HT-29 (cell line): ENCODE measurements at regions not wholly inside any gene's neighbourhood (a gene's known extent, or its start where the extent isn't known, plus 50 kb on each side); places are given as distances from the start of the nearest gene placed in this dataset.

Experiments
- DNase-seq: peaks from one replicate; pipeline ENCODE4 v3.0.0-alpha.2; 2015; ENCODE audit warnings: low spot score

DNA sequence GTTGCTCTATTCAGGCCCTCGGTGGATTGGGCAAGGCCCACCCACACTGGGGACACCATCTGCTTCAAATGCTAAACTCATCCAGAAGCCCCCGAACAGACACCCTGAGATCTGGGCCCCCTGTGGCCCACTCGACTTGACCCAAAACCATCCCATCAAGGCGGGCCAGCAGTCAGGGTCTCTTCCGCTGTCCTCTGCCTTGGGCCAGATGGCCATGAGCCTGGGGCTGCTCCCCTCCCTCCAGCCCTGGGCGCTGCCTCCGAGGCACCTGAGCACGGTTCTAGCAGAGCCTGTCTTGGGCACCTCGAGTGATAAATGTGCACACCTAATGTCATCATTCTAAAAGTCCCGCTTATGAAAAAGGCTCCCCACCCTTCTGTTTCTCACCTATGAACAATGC is 449.4 kb downstream of the TCERG1L start:
- DNase-seq: no peak

DNA sequence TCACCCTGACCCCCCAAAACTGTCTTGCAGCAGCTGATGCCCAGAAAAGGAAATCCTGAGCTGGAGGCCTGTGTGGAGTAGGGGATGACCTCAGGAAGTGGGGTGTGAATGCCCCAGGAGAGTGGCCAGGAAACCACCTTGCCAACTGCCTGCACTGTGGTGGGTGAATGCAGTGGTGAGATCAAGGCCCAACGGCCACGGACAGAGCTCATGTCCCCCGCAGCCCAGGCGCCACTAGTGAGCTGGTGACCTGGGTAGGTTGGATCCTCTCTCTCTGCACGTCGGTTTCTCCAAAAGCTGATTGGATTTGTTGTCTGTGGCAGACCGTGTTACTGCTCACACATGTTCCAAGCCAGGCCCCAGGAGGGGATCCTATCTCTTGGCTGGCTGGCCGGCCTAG is 448.9 kb downstream of the TCERG1L start:
- DNase-seq: no peak

DNA sequence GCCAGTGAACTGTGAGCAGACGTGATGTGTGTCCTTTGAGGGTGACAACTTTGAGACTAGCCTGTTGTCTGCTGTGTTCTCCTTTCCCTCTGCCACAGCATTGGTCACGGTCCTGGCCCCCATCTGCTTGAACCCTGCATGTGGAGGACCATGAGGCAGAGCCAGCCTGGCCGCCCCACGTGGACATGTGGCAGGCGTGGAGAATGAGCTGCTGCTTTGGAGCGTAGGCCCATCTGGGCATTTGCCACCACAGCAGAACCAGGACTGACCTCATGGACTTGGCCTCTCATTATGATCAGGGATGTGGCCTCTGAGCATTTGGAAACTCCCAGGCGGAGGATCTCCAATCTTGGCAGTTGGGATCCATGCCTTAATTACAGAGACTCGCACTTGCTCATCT is 448.5 kb downstream of the TCERG1L start:
- DNase-seq: no peak

DNA sequence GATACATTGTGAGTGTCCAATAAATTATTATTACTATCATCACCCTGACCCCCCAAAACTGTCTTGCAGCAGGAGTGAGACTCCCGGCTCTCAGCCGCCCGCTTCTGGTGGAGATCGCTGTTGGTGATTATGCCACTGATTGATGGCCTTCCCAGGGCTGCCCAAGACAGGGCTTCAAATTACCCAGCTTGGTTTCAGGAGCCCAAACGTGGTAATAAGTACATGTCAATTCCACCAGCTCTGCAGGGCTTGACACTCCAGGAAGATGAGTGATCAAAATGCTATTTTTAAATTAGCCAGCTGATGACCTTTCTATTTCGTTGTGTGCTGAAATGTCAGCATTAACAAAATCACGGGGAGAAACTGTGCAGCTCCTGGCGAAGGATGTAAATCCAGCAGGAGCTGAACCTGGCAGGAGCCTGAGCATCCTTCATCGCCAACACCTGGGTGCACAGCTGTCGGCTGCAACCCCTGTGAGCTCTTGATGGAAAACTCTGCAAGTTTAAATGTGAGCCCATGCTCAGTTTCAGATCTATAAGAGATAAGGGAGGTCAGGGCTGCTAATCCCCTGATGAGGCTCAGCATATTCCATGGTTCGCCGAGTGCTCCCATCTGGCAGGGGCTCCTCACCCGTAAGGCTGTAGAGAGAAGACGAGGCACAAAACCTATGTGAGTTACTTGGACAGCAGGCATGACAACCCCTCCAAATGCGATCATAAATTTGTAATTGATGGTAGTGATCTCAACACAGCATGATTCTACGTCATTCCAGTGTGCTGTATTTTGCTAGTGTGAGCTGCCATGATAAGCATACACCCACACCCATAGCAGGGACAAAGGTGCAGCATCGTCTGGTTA is 446.3 kb downstream of the TCERG1L start:
- no peak for DNase-seq

DNA sequence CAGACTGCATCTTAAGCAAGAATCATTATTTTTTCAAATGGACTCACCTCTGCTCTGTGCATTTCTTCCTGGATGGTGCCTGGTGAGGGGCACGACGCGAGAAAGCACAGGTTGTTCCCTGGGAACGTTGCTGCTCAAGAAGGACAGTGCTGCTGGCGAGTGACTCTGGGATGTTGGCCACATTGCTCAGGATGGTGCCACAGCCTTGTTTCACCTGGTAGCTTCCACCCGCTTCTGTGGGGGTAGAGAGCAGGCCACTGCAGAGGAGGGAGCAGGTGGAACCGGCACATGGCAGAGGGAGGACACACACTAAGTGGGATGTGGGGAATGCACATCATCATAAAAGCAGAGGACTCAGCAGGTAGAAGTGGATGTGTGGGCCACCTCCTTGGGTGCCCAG is 444.7 kb downstream of the TCERG1L start:
- DNase-seq: no peak

DNA sequence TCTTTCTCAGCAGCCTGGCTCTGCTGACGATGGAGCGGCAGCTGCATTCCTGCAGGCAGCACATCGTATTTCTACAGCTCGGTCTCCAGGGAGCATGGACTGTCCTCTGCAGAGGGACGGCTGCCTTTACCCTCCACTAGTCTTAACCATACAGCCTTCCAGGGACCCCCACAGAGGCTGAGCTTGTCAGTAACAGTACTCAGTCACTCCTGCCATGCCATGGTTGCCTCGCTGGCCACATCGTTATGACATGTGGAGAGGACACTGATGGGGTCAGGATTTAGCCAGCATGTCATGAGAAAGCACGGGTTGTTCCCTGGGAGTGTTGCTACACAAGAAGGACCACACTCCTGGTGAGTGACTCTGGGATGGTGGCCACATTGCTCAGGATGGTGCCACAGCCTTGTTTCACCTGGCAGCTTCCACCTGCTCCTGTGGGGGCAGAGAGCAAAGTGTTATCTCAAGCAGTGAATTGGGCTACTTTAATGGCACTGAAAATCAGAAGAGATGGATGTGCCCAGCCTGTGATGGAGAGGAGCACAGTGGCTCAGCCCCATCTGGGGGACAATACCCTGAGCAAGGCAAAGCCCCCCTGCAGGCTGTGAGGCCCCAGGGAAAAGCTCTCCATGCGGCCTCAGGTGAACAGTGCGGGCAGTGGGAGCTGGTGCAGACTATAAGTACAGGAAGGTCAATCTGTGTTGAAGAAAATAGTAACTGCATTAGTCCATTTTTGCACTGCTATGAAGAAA is 443.9 kb downstream of the TCERG1L start:
- DNase-seq: no peak

DNA sequence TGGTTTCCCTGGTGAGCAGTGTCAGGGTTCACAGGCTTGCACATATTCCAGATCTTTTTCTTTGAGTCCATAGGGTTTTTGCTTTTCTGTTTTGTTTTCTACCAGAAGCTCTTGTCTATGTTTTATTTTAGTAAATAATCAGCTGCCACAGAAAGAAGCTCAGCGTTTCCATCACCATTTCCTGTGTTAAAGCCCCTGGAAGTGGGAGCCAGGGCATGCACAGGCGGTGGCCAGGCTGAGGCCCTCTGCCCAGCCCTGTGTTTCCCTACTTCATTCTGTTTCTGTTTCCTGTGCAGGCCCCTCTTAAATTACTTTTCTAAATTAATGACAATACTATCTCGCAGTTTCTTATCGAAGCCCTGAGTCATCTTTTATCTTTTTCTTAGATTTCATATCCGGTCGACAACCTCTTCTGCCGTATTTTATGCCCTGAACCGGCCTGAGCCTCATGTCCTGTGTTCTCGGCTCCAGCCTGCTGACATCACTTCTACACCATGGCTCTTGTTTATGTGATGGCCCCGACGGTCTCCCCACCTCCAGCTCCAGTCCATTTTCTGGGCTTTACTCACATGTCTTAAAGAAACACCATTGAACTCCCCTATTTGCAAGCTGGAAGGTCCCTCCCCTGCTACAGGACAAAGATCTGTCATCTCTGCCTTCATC is 442.2 kb downstream of the TCERG1L start:
- DNase-seq: no peak

DNA sequence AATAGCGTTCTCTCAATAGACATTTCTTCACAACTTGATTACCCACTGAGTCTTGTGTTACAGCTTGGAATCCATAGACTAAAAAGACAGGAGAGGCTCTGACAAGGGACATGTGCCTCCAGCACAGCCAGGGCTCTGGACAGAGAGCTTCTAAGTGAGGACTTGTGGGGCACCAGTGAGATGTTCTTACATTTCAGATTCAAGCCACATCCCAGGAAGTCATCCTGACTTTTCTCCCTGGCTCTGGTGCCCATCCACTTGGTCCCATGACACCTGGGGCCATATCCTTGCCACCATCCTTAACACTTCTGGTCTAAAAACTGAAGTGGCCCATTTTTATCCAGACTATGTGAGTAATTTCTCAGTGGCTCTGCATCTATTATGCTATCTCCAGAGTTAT is 440.1 kb downstream of the TCERG1L start:
- no peak for DNase-seq

DNA sequence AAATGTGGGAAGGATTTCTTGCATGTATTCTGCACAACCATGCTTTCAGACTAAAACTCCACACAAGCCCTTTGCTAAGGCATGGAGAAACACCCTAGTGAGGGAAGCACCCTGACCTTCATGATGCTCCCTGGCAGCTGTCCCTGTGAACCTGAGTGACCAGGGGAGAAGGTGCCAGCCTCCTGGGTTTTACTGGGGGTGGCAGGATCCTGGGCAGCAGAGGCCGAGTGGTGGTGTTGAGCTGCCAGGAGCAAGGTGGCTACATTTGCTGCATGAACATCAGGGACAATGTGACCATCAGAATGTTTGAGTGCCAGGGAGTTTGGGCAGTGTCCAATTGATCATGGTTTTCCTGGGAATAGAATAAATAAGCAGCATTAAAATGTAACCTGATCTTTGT is 437.9 kb downstream of the TCERG1L start:
- no peak for DNase-seq

DNA sequence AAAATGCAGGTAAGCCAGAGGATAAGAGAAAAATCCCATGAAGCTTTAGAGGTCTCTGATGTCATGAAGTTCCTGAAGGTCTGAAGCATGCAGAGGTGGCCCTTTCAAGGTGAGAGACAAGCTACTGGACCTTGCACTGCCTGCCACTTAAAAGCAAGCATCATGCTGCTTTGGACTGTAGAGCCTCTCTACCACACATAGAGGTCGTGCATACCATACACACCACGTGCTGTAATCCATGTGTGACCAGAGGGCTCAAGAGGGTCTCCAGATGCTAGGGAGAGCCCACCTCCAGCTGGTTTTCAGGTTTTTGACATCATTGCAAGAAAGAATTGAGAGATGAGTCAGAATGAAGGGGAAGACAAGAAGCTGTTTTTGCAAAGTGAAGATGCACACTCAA is 436.4 kb downstream of the TCERG1L start:
- no peak for DNase-seq

DNA sequence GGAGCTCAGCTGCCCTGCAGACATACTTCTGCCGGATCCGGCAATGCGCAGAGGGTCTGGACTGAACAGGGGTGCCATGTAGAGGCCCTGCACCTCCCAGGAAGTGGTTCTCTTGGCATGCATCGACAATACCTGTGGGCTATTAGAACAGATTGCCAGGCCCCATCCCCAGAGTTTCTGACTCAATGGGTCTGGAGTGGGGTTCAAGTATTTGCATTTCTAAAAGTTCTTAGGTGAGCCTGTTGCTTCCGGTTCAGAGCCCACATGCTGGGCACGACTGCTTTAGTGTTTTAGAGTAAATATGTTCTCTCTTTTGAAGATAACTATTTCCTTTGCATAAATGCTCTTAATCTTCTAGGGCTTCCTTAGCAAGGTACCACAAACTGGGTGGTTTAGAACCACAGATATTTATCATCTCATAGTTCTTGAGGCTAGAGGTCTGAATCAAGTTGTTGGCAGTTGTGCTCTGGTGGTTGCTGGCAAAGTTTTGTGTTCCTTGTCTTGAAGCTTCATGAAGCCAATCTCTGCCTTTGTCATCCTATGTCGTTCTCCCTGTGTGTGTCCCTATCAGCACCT is 435.5 kb downstream of the TCERG1L start:
- DNase-seq: no peak

DNA sequence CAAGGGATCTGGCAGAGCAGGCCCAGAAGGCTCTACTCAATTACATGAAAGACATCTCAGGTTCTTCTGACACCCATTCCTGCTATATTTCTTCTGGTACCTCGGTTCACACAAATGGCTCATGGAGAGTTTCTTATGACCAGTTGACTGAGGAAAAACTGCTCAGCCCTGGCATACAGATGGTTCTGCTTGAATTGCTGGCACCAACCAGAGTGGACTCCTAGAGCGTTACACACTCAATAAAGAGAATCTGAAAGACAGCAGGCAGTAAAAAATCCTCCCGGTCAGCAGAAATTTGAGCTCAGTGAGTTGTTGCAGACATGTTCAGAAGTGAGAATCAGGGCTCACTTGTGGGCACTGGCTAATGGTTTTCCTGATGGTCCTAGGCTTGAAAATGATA is 434.4 kb downstream of the TCERG1L start:
- DNase-seq: no peak

DNA sequence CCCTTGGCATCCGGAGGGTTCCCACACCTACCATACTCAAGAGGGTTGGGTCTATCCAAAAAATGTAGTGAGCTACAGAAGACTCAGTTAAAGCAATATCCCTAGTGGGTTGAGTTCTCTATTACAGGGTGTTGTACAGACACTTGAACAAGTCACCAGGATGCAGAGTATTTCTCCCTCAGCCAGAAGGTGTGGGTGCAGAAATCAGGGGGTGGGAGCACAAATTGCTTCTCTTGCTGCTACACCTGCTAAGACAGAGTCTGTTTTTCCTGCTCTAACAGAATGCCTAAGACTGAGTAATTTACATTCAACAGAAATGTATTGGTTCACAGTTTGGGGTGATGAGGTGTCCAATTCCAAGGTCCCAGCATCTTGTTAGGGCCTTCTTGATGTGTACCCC is 433.4 kb downstream of the TCERG1L start:
- DNase-seq: no peak

DNA sequence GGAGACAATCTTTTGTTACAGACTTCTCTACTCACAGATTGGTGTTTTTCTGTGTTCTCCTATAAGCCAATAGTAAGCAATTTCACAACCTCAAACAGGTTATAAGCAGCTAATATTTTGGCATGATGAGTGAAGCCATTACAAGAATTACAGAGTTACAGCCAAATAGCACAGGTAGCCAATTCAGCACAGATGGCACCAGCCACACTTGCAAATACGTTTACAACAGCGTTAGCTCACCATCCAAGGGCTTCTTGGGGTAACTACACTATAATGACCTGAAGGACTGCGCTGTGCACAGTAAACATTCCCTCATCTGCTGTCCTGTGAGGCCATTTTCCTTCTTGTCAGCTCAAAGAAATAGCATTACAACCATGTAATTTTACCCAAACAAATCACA is 428.6 kb downstream of the TCERG1L start:
- no peak for DNase-seq

DNA sequence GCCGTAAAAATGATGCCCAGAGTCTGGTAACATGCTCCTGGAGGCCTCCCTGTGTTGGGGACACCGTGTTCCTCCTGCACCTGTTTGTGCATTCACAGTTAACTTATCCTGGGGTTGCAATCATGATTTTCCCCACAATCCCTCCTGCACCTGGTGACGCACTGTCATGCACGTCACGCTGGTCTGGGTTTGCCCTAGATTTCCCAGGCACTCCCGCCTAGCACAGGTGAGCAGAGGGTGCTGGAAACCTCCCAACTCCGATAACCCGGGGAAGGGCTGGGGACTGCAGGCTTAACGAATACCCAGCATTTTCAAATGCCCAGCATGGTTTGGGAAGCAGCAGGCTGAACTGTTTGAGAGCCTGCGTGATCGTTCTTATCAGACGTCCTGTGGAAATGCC is 427.1 kb downstream of the TCERG1L start:
- DNase-seq: no peak

DNA sequence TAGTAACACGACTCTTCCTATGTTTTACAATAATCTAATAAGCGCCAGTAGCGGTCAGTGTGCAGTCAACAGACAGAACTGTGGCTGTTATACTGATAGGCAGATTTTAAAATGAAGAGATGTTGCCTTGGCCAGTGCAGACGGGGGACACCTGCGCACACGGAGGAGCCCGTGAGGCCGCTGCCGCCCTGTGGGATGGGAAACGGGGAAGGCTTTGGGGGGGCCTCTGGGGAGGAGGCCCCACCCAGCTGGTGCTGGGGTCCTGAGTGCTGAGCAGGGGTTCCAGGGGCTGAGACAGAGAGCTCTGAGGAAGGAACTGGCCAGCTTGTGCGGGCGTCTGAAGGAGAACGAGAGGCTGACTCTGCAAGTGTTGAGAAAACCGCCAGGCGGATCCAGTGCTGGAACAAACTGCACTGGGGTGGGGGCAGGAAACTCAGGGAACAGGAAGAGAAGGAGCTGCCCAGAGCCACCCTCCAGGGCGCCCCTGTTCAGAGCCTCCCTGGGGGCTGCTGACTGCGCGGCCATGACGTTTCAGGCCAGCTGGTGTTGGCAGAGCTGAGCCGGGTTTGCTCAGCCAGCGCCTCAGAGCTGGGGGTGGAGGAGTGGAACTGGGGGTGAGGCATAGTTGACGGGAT is 426.4 kb downstream of the TCERG1L start:
- no peak for DNase-seq

DNA sequence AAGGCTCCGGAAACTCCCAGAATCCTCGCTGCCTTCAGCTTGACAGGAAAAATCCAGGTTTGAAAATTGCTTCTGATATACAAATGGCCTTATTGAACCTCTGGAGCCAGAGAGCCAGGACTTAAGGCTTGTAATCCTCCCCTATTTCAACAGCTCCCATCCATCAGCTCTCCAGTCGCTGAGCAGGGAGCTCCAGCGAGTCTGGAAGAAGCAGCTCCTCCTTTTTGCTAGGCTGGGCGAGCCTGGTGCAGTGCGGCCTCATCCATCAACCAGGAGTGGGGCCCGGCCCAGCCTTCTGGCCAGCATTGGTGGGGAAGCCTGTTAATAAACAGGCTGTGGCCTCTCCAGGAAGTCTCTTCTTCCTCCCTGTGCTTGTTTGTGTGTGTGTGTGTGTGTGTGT is 424.4 kb downstream of the TCERG1L start:
- no peak for DNase-seq

DNA sequence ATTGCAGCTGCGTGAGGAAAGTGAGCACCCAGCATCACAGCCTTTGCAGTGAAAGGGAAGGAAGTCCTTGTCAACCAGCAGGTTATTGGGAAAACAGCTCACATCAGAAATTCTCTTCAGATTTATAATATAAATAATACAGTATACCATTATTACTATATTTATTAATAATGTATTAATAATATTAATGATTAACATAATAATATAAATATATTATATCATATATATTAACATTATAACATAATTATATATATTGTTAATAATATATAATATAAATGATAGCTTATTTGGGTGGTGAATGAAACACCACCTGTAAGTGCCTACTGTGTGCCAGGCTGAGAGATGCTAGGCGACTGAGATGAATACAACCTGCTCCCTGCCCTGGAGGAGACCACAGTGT is 423.0 kb downstream of the TCERG1L start:
- DNase-seq: no peak

DNA sequence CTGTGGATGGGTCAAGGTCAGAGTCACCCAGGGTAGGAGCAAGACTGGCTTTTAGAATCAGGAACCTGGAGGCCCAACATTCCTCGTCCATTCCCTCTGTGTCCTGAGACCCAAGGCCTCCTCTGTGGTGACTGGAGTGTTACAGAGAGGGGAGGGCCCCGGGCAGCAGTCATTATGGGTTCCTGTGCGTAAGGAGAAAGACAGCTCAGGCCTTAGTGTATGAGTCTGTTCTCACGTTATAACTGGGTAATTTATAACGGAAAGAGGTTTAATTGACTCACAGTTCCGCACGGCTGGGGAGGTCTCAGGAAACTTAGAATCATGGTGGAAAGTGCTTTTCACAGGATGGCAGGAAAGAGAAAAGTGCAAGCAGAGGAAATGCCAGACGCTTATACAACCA is 422.3 kb downstream of the TCERG1L start:
- DNase-seq: no peak

DNA sequence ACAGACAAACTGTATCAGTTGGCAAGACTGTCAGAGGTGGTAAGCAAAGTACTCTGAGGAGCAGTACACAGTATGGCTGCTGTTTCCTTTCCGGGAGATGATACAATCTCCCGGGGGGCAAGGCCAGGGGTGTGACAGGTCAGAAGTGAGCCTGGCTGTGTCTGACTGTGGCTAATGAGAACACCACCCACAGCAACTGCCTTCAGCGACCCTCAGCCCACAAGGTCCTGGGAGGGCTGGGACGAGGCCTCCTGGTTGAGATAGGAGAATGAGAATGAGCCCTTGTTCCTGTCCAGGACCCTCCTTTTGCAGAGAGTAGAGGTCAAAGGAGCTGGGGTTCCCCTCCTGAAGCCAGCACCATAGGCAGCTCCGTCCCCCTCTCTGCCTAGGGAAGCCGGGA is 421.7 kb downstream of the TCERG1L start:
- no peak for DNase-seq

DNA sequence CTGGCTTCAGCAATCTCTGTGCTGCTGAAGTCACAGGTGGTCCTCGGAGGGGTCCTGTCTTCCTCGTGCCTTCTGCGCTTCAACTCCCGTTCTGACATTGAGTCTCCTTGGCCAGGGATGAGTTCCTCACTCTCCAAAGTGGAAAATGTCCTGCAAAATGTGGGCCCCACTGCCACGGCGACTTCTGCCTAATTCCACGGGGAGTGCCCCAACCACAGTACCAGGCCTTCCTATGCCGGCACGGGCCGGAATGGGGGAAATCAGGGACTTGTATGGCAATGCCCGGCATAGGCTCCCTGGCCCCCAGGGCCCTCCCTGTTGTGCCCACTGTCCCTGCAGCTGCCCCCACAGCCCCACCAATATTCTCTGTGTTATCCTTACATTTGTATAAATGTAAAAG is 420.5 kb downstream of the TCERG1L start:
- no peak for DNase-seq

DNA sequence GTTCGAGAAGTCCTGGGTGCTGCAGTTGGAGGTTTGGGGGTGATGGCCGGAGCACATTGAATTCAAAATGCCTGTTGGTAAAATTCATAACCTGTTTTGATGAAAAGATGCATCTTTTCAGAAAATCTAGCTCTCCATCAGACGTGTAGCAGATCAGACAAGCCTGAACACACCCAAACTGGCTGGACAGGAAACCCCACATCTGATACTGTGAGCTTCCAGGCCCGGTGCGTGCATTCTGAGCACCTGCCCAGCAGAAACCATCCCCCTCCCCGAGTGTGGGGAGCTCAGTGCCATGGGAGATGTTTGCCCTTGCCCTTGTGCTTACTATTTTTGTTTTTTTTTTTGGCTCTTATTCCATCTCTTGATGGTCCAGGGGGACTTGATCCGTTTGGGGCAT is 417.1 kb downstream of the TCERG1L start:
- DNase-seq: no peak
